Panc1 (cell line): ENCODE measurements at regions not wholly inside any gene's neighbourhood (a gene's known extent, or its start where the extent isn't known, plus 50 kb on each side); places are given as distances from the start of the nearest gene placed in this dataset.

Source experiments
- ATAC-seq: fragments of 200-7000 bp; cut with Tn5 transposase; 2 replicates; pipeline ENCODE4 v1.9.1; 2020; ENCODE audit warnings: mild to moderate bottlenecking, moderate library complexity
- BruUV-seq: library from RNA; stranded (reverse); fragments of 400-500 nt; replicated peaks from 2 replicates; lab custom pipeline; 2021; lab: Mats Ljungman, UMichigan
- CTCF ChIA-PET: fragments of 300-600 bp; sonication (Branson Sonifier 250); formaldehyde crosslinking; loops from one replicate; lab custom pipeline; 2022; ENCODE audit warnings: antibody characterized with exemption; lab: Charles Lee
- POLR2A ChIA-PET: fragments of 300-600 bp; sonication (Branson Sonifier 250); formaldehyde crosslinking; loops from one replicate; lab custom pipeline; 2022; ENCODE audit warnings: antibody characterized with exemption; lab: Charles Lee
- DNase-seq: peaks from one replicate; pipeline ENCODE4 v3.0.0-alpha.2; 2010; ENCODE audit warnings: low read depth, low spot score
- H3K27ac ChIP-seq: 2 replicates; pipeline ENCODE4 v1.5.1; 2011; ENCODE audit warnings: mild to moderate bottlenecking, low read length, inconsistent platforms
- H3K27me3 ChIP-seq: fragments of 200-500 bp; sonication (Bioruptor generic); 2 replicates; pipeline ENCODE4 v1.6.0; 2014; ENCODE audit warnings: low read length, inconsistent platforms; ENCODE audit not compliant: control insufficient read depth, insufficient read depth
- H3K36me3 ChIP-seq: fragments of 200-500 bp; sonication (Bioruptor generic); 2 replicates; pipeline ENCODE4 v1.5.1; 2014; ENCODE audit warnings: inconsistent platforms, mild to moderate bottlenecking, low read length, moderate library complexity; ENCODE audit not compliant: control insufficient read depth, insufficient read depth
- H3K4me1 ChIP-seq: 2 replicates; pipeline ENCODE4 v1.5.1; 2011; ENCODE audit warnings: inconsistent platforms, mild to moderate bottlenecking, low read length, moderate library complexity; ENCODE audit not compliant: control insufficient read depth, insufficient read depth
- H3K4me3 ChIP-seq, 2 experiments: 2 replicates each; pipeline ENCODE4 v1.5.1; 2011 to 2012; ENCODE audit warnings: low read depth in 2 of 2, low read length in 2 of 2, mild to moderate bottlenecking in 2 of 2, inconsistent platforms in 1 of 2, moderate library complexity in 1 of 2
- H3K9me3 ChIP-seq: fragments of 200-500 bp; sonication (Bioruptor generic); 2 replicates; pipeline ENCODE4 v1.5.1; 2014; ENCODE audit warnings: low read depth, mild to moderate bottlenecking, inconsistent platforms, low read length, moderate library complexity; ENCODE audit not compliant: control insufficient read depth, insufficient read depth
- POLR2AphosphoS5 ChIP-seq: IDR thresholded peaks from 2 replicates; pipeline ENCODE4 v1.6.1; 2012; ENCODE audit warnings: mild to moderate bottlenecking, low read depth, low read length, moderate library complexity
- REST ChIP-seq, 2 experiments: IDR thresholded peaks; 2 replicates each; pipeline ENCODE4 v1.6.1; 2011 to 2012; ENCODE audit warnings: low read depth in 2 of 2, control low read depth in 1 of 2, low read length in 1 of 2, mild to moderate bottlenecking in 1 of 2, moderate library complexity in 1 of 2; ENCODE audit not compliant: insufficient read depth in 1 of 2
- SIN3A ChIP-seq: IDR thresholded peaks from 2 replicates; pipeline ENCODE4 v1.6.1; 2012; ENCODE audit warnings: low read depth, mild to moderate bottlenecking, low read length, moderate library complexity, borderline replicate concordance; ENCODE audit not compliant: insufficient read depth
- TCF7L2 ChIP-seq: IDR thresholded peaks from 2 replicates; pipeline ENCODE4 v1.6.1; 2011; ENCODE audit warnings: mild to moderate bottlenecking, low read depth, low read length, inconsistent platforms
- in situ Hi-C: cut with HindIII; loops from 2 replicates; pipeline ENCODE4 v1.10.0; 2016; ENCODE audit warnings: low sequenced_read_pairs, low pct_unique_long_range_greater_than_20kb
- intact Hi-C: fragments of 100-400 bp; cut with micrococcal nuclease; formaldehyde crosslinking; loops from one replicate; pipeline ENCODE4 v1.10.0; 2022; ENCODE audit not compliant: unreplicated experiment
- TF ChIP-seq, protein P1 (sequence below): fragments of 450-650 bp; IDR thresholded peaks from 2 replicates; pipeline ENCODE4 v1.5.1; 2017; ENCODE audit warnings: mild to moderate bottlenecking

GRCh38 chr3:177312491-177312890 lies 115.2 kb upstream of the TBL1XR1 start:
- DNase-seq: no peak

DNA sequence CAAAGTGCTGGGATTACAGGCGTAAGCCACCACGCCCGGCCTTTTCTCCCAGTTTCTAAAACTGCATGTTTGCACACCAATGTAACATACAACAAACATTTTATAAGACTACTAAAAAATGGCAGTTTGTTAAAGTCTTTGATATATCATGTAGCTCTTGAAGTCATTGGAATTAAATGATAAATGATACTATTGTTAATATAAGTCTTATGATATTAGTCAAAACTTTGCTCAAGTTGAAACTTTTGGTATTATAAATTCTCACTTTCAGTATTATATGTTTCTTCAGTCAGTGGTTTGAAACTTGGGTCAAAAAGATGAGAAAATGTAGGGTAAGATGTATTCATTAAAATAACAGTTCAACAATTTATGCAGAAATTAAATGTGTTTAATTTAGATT lies 117.6 kb upstream of the TBL1XR1 start:
- in situ Hi-C loops (no loop called here), intact Hi-C loops (no loop called here)
- ChIA-PET POLR2A (interaction anchor here (0.6 kb wide), 1 partner anchor 17 kb away, joined by 18 read pairs; no protein-coding TSS in a partner anchor), CTCF (no interaction called here)
- TF ChIP-seq REST (IDR thresholded peaks at IDR 0.05; ENCODE audit: insufficient read depth in 1 of 2, low read depth in 2 of 2, low read length in 1 of 2): no peak
- TF ChIP-seq POLR2AphosphoS5: no peak
- no peak for TF ChIP-seq TCF7L2
- BruUV-seq: no TSS peak
- H3K9me3 ChIP-seq: peaks cover 9% of the 10 kb centered on the region; the same call in 1 of the 2 replicates
- ATAC-seq (no peak), DNase-seq (no peak)
- H3K27me3 ChIP-seq: no peaks in the 10 kb centered on the region
- H3K27ac ChIP-seq: peak overlapping the region; percentile 11; the same call in 1 of the 2 replicates
- H3K36me3 ChIP-seq: no peaks in the 10 kb centered on the region
- no peaks in the 10 kb centered on the region for H3K4me1 ChIP-seq
- no peak overlapping the region for H3K4me3 ChIP-seq

More at GRCh38 chr3:177312491-177312890, 115.2 kb upstream of the TBL1XR1 start:
- Histone ChIP-seq H3K4me3 (no peak overlapping the region), H3K27ac (peak overlapping the region; percentile 59; the same call in 1 of the 2 replicates), H3K36me3 (no peaks in the 10 kb centered on the region), H3K4me1 (no peaks in the 10 kb centered on the region), H3K27me3 (no peaks in the 10 kb centered on the region), H3K9me3 (peaks cover 8% of the 10 kb centered on the region; the same call in 1 of the 2 replicates)
- TF ChIP-seq, protein P1, sequence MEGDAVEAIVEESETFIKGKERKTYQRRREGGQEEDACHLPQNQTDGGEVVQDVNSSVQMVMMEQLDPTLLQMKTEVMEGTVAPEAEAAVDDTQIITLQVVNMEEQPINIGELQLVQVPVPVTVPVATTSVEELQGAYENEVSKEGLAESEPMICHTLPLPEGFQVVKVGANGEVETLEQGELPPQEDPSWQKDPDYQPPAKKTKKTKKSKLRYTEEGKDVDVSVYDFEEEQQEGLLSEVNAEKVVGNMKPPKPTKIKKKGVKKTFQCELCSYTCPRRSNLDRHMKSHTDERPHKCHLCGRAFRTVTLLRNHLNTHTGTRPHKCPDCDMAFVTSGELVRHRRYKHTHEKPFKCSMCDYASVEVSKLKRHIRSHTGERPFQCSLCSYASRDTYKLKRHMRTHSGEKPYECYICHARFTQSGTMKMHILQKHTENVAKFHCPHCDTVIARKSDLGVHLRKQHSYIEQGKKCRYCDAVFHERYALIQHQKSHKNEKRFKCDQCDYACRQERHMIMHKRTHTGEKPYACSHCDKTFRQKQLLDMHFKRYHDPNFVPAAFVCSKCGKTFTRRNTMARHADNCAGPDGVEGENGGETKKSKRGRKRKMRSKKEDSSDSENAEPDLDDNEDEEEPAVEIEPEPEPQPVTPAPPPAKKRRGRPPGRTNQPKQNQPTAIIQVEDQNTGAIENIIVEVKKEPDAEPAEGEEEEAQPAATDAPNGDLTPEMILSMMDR: no peak
- TF ChIP-seq POLR2AphosphoS5 (no peak), SIN3A (no peak), TCF7L2 (no peak)
- ATAC-seq: no peak
- in situ Hi-C loops (no loop called here), intact Hi-C loops (no loop called here)
- BruUV-seq: no TSS peak
- CTCF ChIA-PET: no interaction called here
- POLR2A ChIA-PET: no interaction called here

GRCh38 chr3:177317247-177317646 lies 120.0 kb upstream of the TBL1XR1 start:
- no peak overlapping the region; the same call in 1 of the 2 replicates for H3K27ac ChIP-seq
- POLR2A ChIA-PET: no interaction called here
- in situ Hi-C loops (no loop called here), intact Hi-C loops (no loop called here)
- ATAC-seq (no peak), DNase-seq (no peak)
- TF ChIP-seq REST (IDR thresholded peaks at IDR 0.05; ENCODE audit: insufficient read depth in 1 of 2, low read depth in 2 of 2, low read length in 1 of 2): no peak
- TF ChIP-seq TCF7L2: no peak
- TF ChIP-seq, protein P1: no peak
- TF ChIP-seq POLR2AphosphoS5: no peak
- no peak for TF ChIP-seq SIN3A
- no peaks in the 10 kb centered on the region for H3K27me3 ChIP-seq
- no peak overlapping the region for H3K4me3 ChIP-seq
- BruUV-seq: no TSS peak
- H3K9me3 ChIP-seq: peaks cover 3% of the 10 kb centered on the region; the same call in 1 of the 2 replicates
- CTCF ChIA-PET: no interaction called here
- H3K4me1 ChIP-seq: peaks cover 7% of the 10 kb centered on the region
- no peaks in the 10 kb centered on the region for H3K36me3 ChIP-seq
